Fibroblast of lung (primary cell): ENCODE measurements at regions not wholly inside any gene's neighbourhood (a gene's known extent, or its start where the extent isn't known, plus 50 kb on each side); places are given as distances from the start of the nearest gene placed in this dataset.

ENCODE experiments used
- DNase-seq, 2 donors: peaks; one replicate each; pipeline versions ENCODE4 v3.0.0 to v3.0.0-alpha.2; 2010; ENCODE audit warnings: low read depth in 2 of 2
- H2AFZ ChIP-seq: 2 replicates; pipeline ENCODE4 v1.5.1; 2012; ENCODE audit warnings: low read length, control low read depth, inconsistent platforms
- H3K27ac ChIP-seq: 2 replicates; pipeline ENCODE4 v1.5.1; 2011; ENCODE audit warnings: low read length, control low read depth; ENCODE audit not compliant: insufficient read depth
- H3K27me3 ChIP-seq: 2 replicates; pipeline ENCODE4 v1.5.1; 2011; ENCODE audit warnings: mild to moderate bottlenecking, low read length; ENCODE audit not compliant: control insufficient read depth, insufficient read depth
- H3K36me3 ChIP-seq: 2 replicates; pipeline ENCODE4 v1.5.1; 2011; ENCODE audit warnings: low read length; ENCODE audit not compliant: control insufficient read depth, insufficient read depth
- H3K4me1 ChIP-seq: 2 replicates; pipeline ENCODE4 v1.5.1; 2011; ENCODE audit warnings: low read length; ENCODE audit not compliant: control insufficient read depth, insufficient read depth; ENCODE audit errors: extremely low read depth
- H3K4me2 ChIP-seq: 2 replicates; pipeline ENCODE4 v1.5.1; 2011; ENCODE audit warnings: low read length, control low read depth; ENCODE audit not compliant: insufficient read depth; ENCODE audit errors: extremely low read depth
- H3K4me3 ChIP-seq, 4 experiments: fragments of 200-600 bp in 1 of 4; sonication (generic) in 1 of 4; replicated peaks in 1 of 4; 2 replicates each; pipeline ENCODE4 v1.5.1; 2011 to 2016; ENCODE audit warnings: low read length in 4 of 4, low read depth in 3 of 4, mild to moderate bottlenecking in 3 of 4, control low read depth in 2 of 4, inconsistent platforms in 1 of 4, mixed read lengths in 1 of 4; ENCODE audit not compliant: insufficient read depth in 1 of 4; ENCODE audit errors: control extremely low read depth in 1 of 4
- H3K79me2 ChIP-seq: 2 replicates; pipeline ENCODE4 v1.5.1; 2012; ENCODE audit warnings: mild to moderate bottlenecking, low read length, inconsistent platforms; ENCODE audit not compliant: control insufficient read depth, insufficient read depth
- H3K9ac ChIP-seq: 2 replicates; pipeline ENCODE4 v1.5.1; 2011; ENCODE audit warnings: mild to moderate bottlenecking, low read length, control low read depth; ENCODE audit not compliant: insufficient read depth
- H3K9me3 ChIP-seq: 2 replicates; pipeline ENCODE4 v1.5.1; 2012; ENCODE audit warnings: low read depth, low read length; ENCODE audit not compliant: control insufficient read depth, insufficient read depth
- H4K20me1 ChIP-seq: 2 replicates; pipeline ENCODE4 v1.5.1; 2011; ENCODE audit warnings: low read length; ENCODE audit not compliant: control insufficient read depth, insufficient read depth; ENCODE audit errors: extremely low read depth
- EZH2 ChIP-seq: IDR thresholded peaks from 2 replicates; pipeline ENCODE4 v1.5.1; 2012; ENCODE audit warnings: low read length, control low read depth, mild to moderate bottlenecking; ENCODE audit errors: missing control alignments
- TF ChIP-seq, protein P1 (sequence below), 2 donors: IDR thresholded peaks in 1 of 2; conservative IDR thresholded peaks in 1 of 2; 1 replicate in 1 of 2; 2 replicates in 1 of 2; pipeline ENCODE4 v1.5.1; 2011 to 2012; ENCODE audit warnings: low read length in 2 of 2, control low read depth in 1 of 2, inconsistent platforms in 1 of 2, low read depth in 1 of 2, mild to moderate bottlenecking in 1 of 2

DNA sequence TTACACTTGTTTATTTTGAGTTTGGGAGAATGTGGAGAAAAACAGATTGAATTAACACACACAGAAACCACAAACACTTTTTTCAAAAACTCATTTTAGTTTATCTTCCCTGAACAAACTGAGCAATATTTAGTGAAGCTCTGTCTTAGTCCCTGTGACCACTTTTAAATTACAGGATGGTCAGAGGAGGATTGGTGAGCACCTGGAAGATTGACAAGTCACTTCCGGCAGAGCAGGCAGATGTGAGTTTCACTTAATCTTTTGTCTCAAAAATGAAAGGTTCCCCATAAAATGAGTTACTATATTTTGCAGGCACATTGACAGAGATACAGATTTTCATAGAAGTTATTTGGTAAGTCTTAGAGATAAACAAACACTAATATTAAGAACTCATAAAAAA lies 970.1 kb downstream of the ADGRL3 start:
- no peak overlapping the region for H3K4me2 ChIP-seq
- H3K4me3 ChIP-seq, result no peak overlapping the region
- H3K9ac ChIP-seq, result no peak overlapping the region
- no peaks in the 10 kb centered on the region for H3K9me3 ChIP-seq
- no peaks in the 10 kb centered on the region for H4K20me1 ChIP-seq
- H3K27me3 ChIP-seq, result no peaks in the 10 kb centered on the region
- no peak overlapping the region for H2AFZ ChIP-seq
- H3K36me3 ChIP-seq, result no peaks in the 10 kb centered on the region
- TF ChIP-seq, protein P1, sequence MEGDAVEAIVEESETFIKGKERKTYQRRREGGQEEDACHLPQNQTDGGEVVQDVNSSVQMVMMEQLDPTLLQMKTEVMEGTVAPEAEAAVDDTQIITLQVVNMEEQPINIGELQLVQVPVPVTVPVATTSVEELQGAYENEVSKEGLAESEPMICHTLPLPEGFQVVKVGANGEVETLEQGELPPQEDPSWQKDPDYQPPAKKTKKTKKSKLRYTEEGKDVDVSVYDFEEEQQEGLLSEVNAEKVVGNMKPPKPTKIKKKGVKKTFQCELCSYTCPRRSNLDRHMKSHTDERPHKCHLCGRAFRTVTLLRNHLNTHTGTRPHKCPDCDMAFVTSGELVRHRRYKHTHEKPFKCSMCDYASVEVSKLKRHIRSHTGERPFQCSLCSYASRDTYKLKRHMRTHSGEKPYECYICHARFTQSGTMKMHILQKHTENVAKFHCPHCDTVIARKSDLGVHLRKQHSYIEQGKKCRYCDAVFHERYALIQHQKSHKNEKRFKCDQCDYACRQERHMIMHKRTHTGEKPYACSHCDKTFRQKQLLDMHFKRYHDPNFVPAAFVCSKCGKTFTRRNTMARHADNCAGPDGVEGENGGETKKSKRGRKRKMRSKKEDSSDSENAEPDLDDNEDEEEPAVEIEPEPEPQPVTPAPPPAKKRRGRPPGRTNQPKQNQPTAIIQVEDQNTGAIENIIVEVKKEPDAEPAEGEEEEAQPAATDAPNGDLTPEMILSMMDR (conservative IDR thresholded peaks at IDR 0.05 in 1 of 2, IDR thresholded peaks at IDR 0.05 in 1 of 2; ENCODE audit: low read depth in 1 of 2, low read length in 2 of 2), result no peak
- no peak for TF ChIP-seq EZH2
- no peak overlapping the region for H3K27ac ChIP-seq
- DNase-seq, result no peak
- no peaks in the 10 kb centered on the region for H3K79me2 ChIP-seq
- no peaks in the 10 kb centered on the region for H3K4me1 ChIP-seq

DNA sequence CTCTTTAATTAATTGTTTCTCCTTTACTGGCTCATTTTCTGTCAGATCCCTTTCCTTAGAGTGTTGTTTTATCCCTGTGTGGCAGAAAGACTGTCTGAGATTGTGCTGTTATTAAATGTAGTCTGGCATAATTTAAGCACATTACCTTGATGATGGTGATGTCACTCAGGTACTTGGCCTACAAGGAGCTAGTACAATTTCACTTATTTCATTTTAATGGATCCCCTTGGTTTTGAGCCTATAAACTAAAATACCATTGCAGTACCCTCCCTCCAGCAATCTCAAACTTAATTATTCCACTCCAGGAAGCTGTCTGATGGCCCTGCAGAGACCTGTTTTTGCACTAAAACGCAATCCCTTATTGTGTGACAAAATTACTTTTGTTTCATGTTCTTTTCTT lies 968.6 kb downstream of the ADGRL3 start:
- H3K9me3 ChIP-seq, result no peaks in the 10 kb centered on the region
- no peak overlapping the region for H3K27ac ChIP-seq
- H3K4me1 ChIP-seq, result no peaks in the 10 kb centered on the region
- no peak overlapping the region for H2AFZ ChIP-seq
- no peak for DNase-seq
- no peaks in the 10 kb centered on the region for H3K27me3 ChIP-seq
- H3K4me3 ChIP-seq, result no peak overlapping the region
- TF ChIP-seq EZH2, result no peak
- TF ChIP-seq, protein P1 (conservative IDR thresholded peaks at IDR 0.05 in 1 of 2, IDR thresholded peaks at IDR 0.05 in 1 of 2; ENCODE audit: low read depth in 1 of 2, low read length in 2 of 2), result no peak
- no peak overlapping the region for H3K4me2 ChIP-seq
- no peaks in the 10 kb centered on the region for H3K36me3 ChIP-seq
- H4K20me1 ChIP-seq, result no peaks in the 10 kb centered on the region
- no peak overlapping the region for H3K9ac ChIP-seq
- no peaks in the 10 kb centered on the region for H3K79me2 ChIP-seq

DNA sequence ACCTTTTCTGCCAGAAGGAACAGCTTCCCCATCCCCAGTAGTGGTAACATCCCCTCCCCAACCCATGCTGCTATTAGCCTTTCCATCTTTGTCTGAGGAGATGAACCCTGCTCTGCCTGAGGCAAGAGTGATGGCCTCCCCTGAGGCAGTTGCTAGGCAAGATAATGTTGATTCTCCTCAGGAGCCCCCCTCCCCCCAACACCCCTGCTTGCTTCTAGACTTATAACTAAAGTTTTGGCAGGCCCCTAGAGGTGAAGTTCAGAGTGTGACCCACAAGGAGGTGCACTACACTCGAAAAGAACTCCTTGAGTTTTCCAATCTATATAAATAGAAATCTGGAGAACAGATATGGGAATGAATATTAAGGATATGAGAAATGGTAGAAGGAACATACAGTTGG lies 962.5 kb downstream of the ADGRL3 start:
- no peaks in the 10 kb centered on the region for H3K79me2 ChIP-seq
- TF ChIP-seq EZH2, result no peak
- TF ChIP-seq, protein P1 (conservative IDR thresholded peaks at IDR 0.05 in 1 of 2, IDR thresholded peaks at IDR 0.05 in 1 of 2; ENCODE audit: low read depth in 1 of 2, low read length in 2 of 2), result no peak
- H4K20me1 ChIP-seq, result no peaks in the 10 kb centered on the region
- H3K9ac ChIP-seq, result no peak overlapping the region
- no peak overlapping the region for H2AFZ ChIP-seq
- H3K27ac ChIP-seq, result no peak overlapping the region
- no peaks in the 10 kb centered on the region for H3K27me3 ChIP-seq
- no peak overlapping the region for H3K4me3 ChIP-seq
- H3K36me3 ChIP-seq, result no peaks in the 10 kb centered on the region
- no peak for DNase-seq
- H3K9me3 ChIP-seq, result no peaks in the 10 kb centered on the region
- H3K4me2 ChIP-seq, result no peak overlapping the region
- no peaks in the 10 kb centered on the region for H3K4me1 ChIP-seq
